K562 (cell line): ENCODE measurements at regions not wholly inside any gene's neighbourhood (a gene's known extent, or its start where the extent isn't known, plus 50 kb on each side); places are given as distances from the start of the nearest gene placed in this dataset.

Experiments
- ATAC-seq: fragments of 200-7000 bp; cut with Tn5 transposase; 3 replicates; pipeline ENCODE4 v1.9.1; 2020; ENCODE audit warnings: moderate library complexity
- BruUV-seq: library from RNA; stranded (reverse); fragments of 400-500 nt; replicated peaks from 2 replicates; lab custom pipeline; 2021; lab: Mats Ljungman, UMichigan
- CTCF ChIA-PET: fragments of 300-600 bp; formaldehyde crosslinking; extraction: SDS; loops from one replicate; lab custom pipeline; 2021; ENCODE audit warnings: low intra/inter-chr PET ratio; lab: Yijun Ruan, JAX
- POLR2A ChIA-PET: fragments of 300-600, 350-650 bp; sonication (Branson Sonifier 250); formaldehyde crosslinking; extraction: SDS; loops from one replicate; lab custom pipeline; 2021; ENCODE audit warnings: antibody characterized with exemption, inconsistent platforms; lab: Yijun Ruan, JAX
- DNase-seq, 4 experiments: peaks; one replicate each; pipeline versions ENCODE4 v3.0.0 to v3.0.0-alpha.2; 2011 to 2018; ENCODE audit warnings: low spot score in 3 of 4, mixed read lengths in 3 of 4; ENCODE audit errors: extremely low read depth in 1 of 4
- FAIRE-seq: peaks from 2 replicates; lab custom pipeline; 2011; peaks lifted over from hg19 to GRCh38; lab: Jason Lieb, UNC
- H2AFZ ChIP-seq: 2 replicates; pipeline ENCODE4 v1.6.0; 2011; ENCODE audit warnings: low read depth, low read length, control low read depth, inconsistent platforms
- H3K27ac ChIP-seq: fragments of 200-600 bp; 3 replicates; pipeline ENCODE4 v1.8.0; 2011; ENCODE audit warnings: low read depth, mild to moderate bottlenecking, control low read depth, inconsistent platforms, low read length, moderate library complexity, mixed read lengths; ENCODE audit errors: extremely low read depth
- H3K27me3 ChIP-seq, 2 experiments: fragments of 300-600 bp in 1 of 2; 2 replicates in 1 of 2; 3 replicates in 1 of 2; pipeline versions ENCODE4 v1.6.0 to v1.8.0; 2011; ENCODE audit warnings: inconsistent platforms in 2 of 2, low read length in 2 of 2, mild to moderate bottlenecking in 1 of 2, mixed read lengths in 1 of 2, moderate library complexity in 1 of 2; ENCODE audit not compliant: control insufficient read depth in 2 of 2, insufficient read depth in 2 of 2
- H3K36me3 ChIP-seq: fragments of 300-600 bp; 3 replicates; pipeline ENCODE4 v1.8.0; 2011; ENCODE audit warnings: mild to moderate bottlenecking, low read length, inconsistent platforms; ENCODE audit not compliant: control insufficient read depth, insufficient read depth
- H3K4me1 ChIP-seq, 2 experiments: fragments of 200-600 bp in 1 of 2; replicated peaks in 1 of 2; 2 replicates in 1 of 2; 3 replicates in 1 of 2; pipeline versions ENCODE4 v1.5.1 to v1.8.0; 2011; ENCODE audit warnings: inconsistent platforms in 2 of 2, low read length in 2 of 2, mild to moderate bottlenecking in 1 of 2, mixed read lengths in 1 of 2, moderate library complexity in 1 of 2; ENCODE audit not compliant: control insufficient read depth in 2 of 2, insufficient read depth in 2 of 2
- H3K4me2 ChIP-seq: 2 replicates; pipeline ENCODE4 v1.6.1; 2011; ENCODE audit warnings: low read length, control low read depth, inconsistent platforms, mixed read lengths; ENCODE audit not compliant: insufficient read depth
- H3K4me3 ChIP-seq: fragments of 200-600 bp; sonication (generic), shearing (Covaris generic); 2 replicates; pipeline ENCODE4 v1.5.1; 2016; ENCODE audit warnings: control low read depth, inconsistent platforms
- H3K79me2 ChIP-seq: fragments of 200-600 bp; 3 replicates; pipeline ENCODE4 v1.8.0; 2011; ENCODE audit warnings: low read length, inconsistent platforms; ENCODE audit not compliant: control insufficient read depth, insufficient read depth
- H3K9ac ChIP-seq, 2 experiments: 2 replicates each; pipeline versions ENCODE4 v1.6.0 to v1.6.1; 2011; ENCODE audit warnings: low read depth in 2 of 2, low read length in 2 of 2, control low read depth in 1 of 2, inconsistent platforms in 1 of 2, mild to moderate bottlenecking in 1 of 2, mixed read lengths in 1 of 2; ENCODE audit not compliant: insufficient read depth in 1 of 2
- H3K9me1 ChIP-seq: one replicate; pipeline ENCODE4 v1.6.0; 2011; ENCODE audit warnings: inconsistent platforms, mild to moderate bottlenecking, low read length, moderate library complexity; ENCODE audit not compliant: control insufficient read depth, insufficient read depth
- H3K9me3 ChIP-seq: replicated peaks from 2 replicates; pipeline ENCODE4 v1.5.1; 2011; ENCODE audit warnings: low read depth, low read length, inconsistent platforms; ENCODE audit not compliant: control insufficient read depth, insufficient read depth
- H4K20me1 ChIP-seq: replicated peaks from 2 replicates; pipeline ENCODE4 v1.6.1; 2011; ENCODE audit warnings: low read length, inconsistent platforms, mixed read lengths; ENCODE audit not compliant: control insufficient read depth, insufficient read depth
- ATF4 ChIP-seq: fragments of 450-650 bp; formaldehyde crosslinking; IDR thresholded peaks from 2 replicates; pipeline ENCODE4 v1.4.0; 2022; ENCODE audit warnings: mild to moderate bottlenecking, moderate library complexity
- BCOR ChIP-seq: fragments of 450-650 bp; IDR thresholded peaks from 2 replicates; pipeline ENCODE4 v1.6.1; 2016
- BRF2 ChIP-seq: IDR thresholded peaks from 3 replicates; pipeline ENCODE4 v1.6.1; 2011; ENCODE audit warnings: borderline replicate concordance, mild to moderate bottlenecking; ENCODE audit not compliant: insufficient read length, insufficient read depth
- CGGBP1 ChIP-seq: fragments of 250-450 bp; sonication (Bioruptor Pico); IDR thresholded peaks from 2 replicates; pipeline ENCODE4 v1.9.0; 2021; ENCODE audit warnings: mild to moderate bottlenecking
- FOXP4 ChIP-seq: sonication (generic); formaldehyde crosslinking; IDR thresholded peaks from 2 replicates; pipeline ENCODE4 v1.8.0; 2022; ENCODE audit warnings: mild to moderate bottlenecking, missing genetic modification reagents, borderline replicate concordance
- GABPB1 ChIP-seq: sonication (generic); formaldehyde crosslinking; IDR thresholded peaks from 2 replicates; pipeline ENCODE4 v1.8.0; 2022; ENCODE audit warnings: mild to moderate bottlenecking, missing genetic modification reagents
- KLF13 ChIP-seq: fragments of 450-650 bp; IDR thresholded peaks from 2 replicates; pipeline ENCODE4 v1.6.1; 2016; ENCODE audit warnings: missing genetic modification characterization, low read depth, mild to moderate bottlenecking, missing compliant biosample characterization, moderate library complexity, borderline replicate concordance
- KLF6 ChIP-seq: fragments of 250-450 bp; sonication (Bioruptor Pico); IDR thresholded peaks from 2 replicates; pipeline ENCODE4 v1.4.0; 2020; ENCODE audit warnings: mild to moderate bottlenecking, moderate library complexity, borderline replicate concordance
- NCOA2 ChIP-seq, 2 experiments: fragments of 450-650 bp; IDR thresholded peaks; 2 replicates each; pipeline ENCODE4 v1.6.1; 2018; ENCODE audit warnings: mild to moderate bottlenecking in 2 of 2, moderate library complexity in 1 of 2; ENCODE audit not compliant: partially characterized antibody in 2 of 2
- POLR2G ChIP-seq: fragments of 200-400 bp; formaldehyde crosslinking; IDR thresholded peaks from 2 replicates; pipeline ENCODE4 v1.6.1; 2017; ENCODE audit warnings: low read depth, mild to moderate bottlenecking, antibody characterized with exemption, low read length, moderate library complexity
- RB1 ChIP-seq: fragments of 450-650 bp; IDR thresholded peaks from 2 replicates; pipeline ENCODE4 v1.6.1; 2017; ENCODE audit warnings: low read depth, mild to moderate bottlenecking
- RBM25 ChIP-seq: fragments of 200-400 bp; formaldehyde crosslinking; IDR thresholded peaks from 2 replicates; pipeline ENCODE4 v1.6.1; 2018; ENCODE audit warnings: low read length, low read depth, moderate library complexity; ENCODE audit not compliant: severe bottlenecking
- ZNF764 ChIP-seq: fragments of 250-450 bp; sonication (Bioruptor Pico); IDR thresholded peaks from 2 replicates; pipeline ENCODE4 v1.4.0; 2020; ENCODE audit warnings: low read depth, mild to moderate bottlenecking, moderate library complexity
- in situ Hi-C: fragments of 300-500 bp; cut with MboI; formaldehyde crosslinking; loops from 4 replicates; pipeline ENCODE4 v1.15.0; 2018; ENCODE audit warnings: inconsistent platforms, mixed read lengths
- intact Hi-C: fragments of 100-400 bp; cut with micrococcal nuclease; formaldehyde crosslinking; loops from 2 replicates; pipeline ENCODE4 v1.14.2; 2022

- intact Hi-C loops (no loop called here), in situ Hi-C loops (no loop called here)
- TF ChIP-seq ATF4 (CRISPR knock-in tag): no peak
- TF ChIP-seq GABPB1 (CRISPR knock-in tag): no peak
- no peak for TF ChIP-seq KLF13 (tag)
- TF ChIP-seq RB1: no peak
- TF ChIP-seq CGGBP1 (CRISPR knock-in tag): no peak
- TF ChIP-seq NCOA2 (IDR thresholded peaks at IDR 0.05; ENCODE audit: partially characterized antibody in 2 of 2): no peak
- no peak for TF ChIP-seq BRF2
- TF ChIP-seq KLF6: no peak
- TF ChIP-seq BCOR: no peak
- no peak for TF ChIP-seq ZNF764 (CRISPR knock-in tag)
- no peak for TF ChIP-seq FOXP4
- TF ChIP-seq RBM25: no peak
- no peak for TF ChIP-seq POLR2G
- FAIRE-seq (no peak), DNase-seq (no peak), ATAC-seq (no peak)
- Histone ChIP-seq H3K4me2 (no peak overlapping the region), H3K27ac (no peak overlapping the region), H3K4me3 (no peak overlapping the region), H2AFZ (no peak overlapping the region), H3K9me3 (no peaks in the 10 kb centered on the region), H3K4me1 (no peaks in the 10 kb centered on the region), H3K79me2 (no peaks in the 10 kb centered on the region), H3K9ac (no peak overlapping the region), H4K20me1 (no peaks in the 10 kb centered on the region), H3K9me1 (no peaks in the 10 kb centered on the region), H3K36me3 (no peaks in the 10 kb centered on the region), H3K27me3 (no peaks in the 10 kb centered on the region)
- POLR2A ChIA-PET: no interaction called here
- CTCF ChIA-PET: no interaction called here
- BruUV-seq: no TSS peak
These were observed 994.1 kb downstream of the PCDH7 start for GRCh38 chr4:31714238-31714637.
